IPS-15b (cell line): ENCODE measurements at regions not wholly inside any gene's neighbourhood (a gene's known extent, or its start where the extent isn't known, plus 50 kb on each side); places are given as distances from the start of the nearest gene placed in this dataset.
"Not testable (repeated sequence)": the region's sequence is repeated elsewhere in the genome, so short reads cannot be mapped to it uniquely, and the experiment has no call there.

Source experiments
- H3K27me3 ChIP-seq: one replicate; pipeline ENCODE4 v1.6.1; 2013; ENCODE audit warnings: low read length; ENCODE audit not compliant: control insufficient read depth, insufficient read depth
- H3K36me3 ChIP-seq: one replicate; pipeline ENCODE4 v1.6.1; 2013; ENCODE audit warnings: low read length; ENCODE audit not compliant: control insufficient read depth, insufficient read depth
- H3K4me1 ChIP-seq: one replicate; pipeline ENCODE4 v1.6.1; 2013; ENCODE audit warnings: mild to moderate bottlenecking, low read length; ENCODE audit not compliant: control insufficient read depth, insufficient read depth
- H3K4me3 ChIP-seq: one replicate; pipeline ENCODE4 v1.5.1; 2013; ENCODE audit warnings: low read depth, low read length
- H3K9ac ChIP-seq: one replicate; pipeline ENCODE4 v1.6.1; 2013; ENCODE audit warnings: low read depth, mild to moderate bottlenecking, low read length
- H3K9me3 ChIP-seq: one replicate; pipeline ENCODE4 v1.6.1; 2013; ENCODE audit warnings: mild to moderate bottlenecking, low read length; ENCODE audit not compliant: control insufficient read depth, insufficient read depth

DNA sequence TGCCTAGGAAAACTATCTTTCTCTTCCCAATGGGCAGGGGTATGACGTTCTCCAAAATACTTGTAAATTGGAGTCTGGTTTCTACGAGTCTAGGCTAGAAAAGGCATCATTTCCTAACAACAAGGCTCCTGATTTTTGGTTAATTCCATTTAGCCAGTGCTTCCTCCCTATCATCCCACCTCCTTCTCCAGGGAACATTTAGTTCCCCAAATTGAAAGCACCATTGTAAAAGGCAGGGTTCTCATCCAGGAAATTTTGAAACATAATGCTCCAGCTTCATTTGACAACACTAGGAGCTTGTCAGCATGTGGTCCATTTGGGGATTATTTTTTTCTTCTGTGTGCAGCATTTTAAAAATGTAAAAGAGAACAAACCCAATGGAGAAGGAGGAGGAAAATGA, 256.5 kb upstream of the GRIA1 start:
- no peaks in the 10 kb centered on the region for H3K9me3 ChIP-seq
- H3K36me3 ChIP-seq: no peaks in the 10 kb centered on the region
- no peaks in the 10 kb centered on the region for H3K27me3 ChIP-seq
- no peaks in the 10 kb centered on the region for H3K4me1 ChIP-seq
- H3K4me3 ChIP-seq: no peak overlapping the region
- no peak overlapping the region for H3K9ac ChIP-seq

- no peaks in the 10 kb centered on the region for H3K4me1 ChIP-seq
- H3K36me3 ChIP-seq: no peaks in the 10 kb centered on the region
- no peaks in the 10 kb centered on the region for H3K9me3 ChIP-seq
- no peak overlapping the region for H3K4me3 ChIP-seq
- H3K9ac ChIP-seq: no peak overlapping the region
- H3K27me3 ChIP-seq: no peaks in the 10 kb centered on the region
These were observed 254.2 kb upstream of the GRIA1 start for GRCh38 chr5:153236319-153236718.

DNA sequence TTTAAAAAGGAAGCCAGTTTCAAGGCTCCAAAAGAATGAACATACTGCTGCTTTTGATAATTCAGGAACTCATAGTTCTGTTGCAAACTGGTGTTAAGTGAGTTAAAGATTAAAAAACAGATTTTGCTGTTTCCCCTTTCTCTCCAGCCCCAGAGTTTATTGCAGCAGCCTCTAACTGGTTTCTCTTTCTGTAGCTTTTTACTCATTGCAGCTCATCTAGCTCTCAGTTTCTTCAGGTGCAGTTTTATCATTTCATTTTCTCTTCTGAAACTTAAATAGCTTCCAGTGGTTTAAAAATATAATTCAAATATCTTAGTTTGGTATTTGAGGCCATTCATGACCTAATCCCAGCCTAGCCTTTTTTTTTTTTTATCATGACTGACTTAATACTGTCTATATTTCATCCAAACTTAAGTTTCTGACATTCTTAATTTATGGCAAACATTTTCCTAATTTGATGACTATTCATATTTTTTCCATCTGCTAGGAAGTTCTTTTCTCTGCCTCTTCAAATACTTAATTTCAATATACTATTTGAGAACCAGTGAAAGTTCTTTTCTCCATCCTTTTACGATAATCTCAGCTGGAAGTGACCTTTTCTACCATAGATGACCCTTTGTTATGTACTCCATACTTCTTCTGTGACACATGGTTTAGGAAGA, 252.7 kb upstream of the GRIA1 start:
- Histone ChIP-seq H3K4me1 (no peaks in the 10 kb centered on the region), H3K4me3 (no peak overlapping the region), H3K9me3 (no peaks in the 10 kb centered on the region), H3K9ac (no peak overlapping the region), H3K36me3 (no peaks in the 10 kb centered on the region), H3K27me3 (no peaks in the 10 kb centered on the region)

DNA sequence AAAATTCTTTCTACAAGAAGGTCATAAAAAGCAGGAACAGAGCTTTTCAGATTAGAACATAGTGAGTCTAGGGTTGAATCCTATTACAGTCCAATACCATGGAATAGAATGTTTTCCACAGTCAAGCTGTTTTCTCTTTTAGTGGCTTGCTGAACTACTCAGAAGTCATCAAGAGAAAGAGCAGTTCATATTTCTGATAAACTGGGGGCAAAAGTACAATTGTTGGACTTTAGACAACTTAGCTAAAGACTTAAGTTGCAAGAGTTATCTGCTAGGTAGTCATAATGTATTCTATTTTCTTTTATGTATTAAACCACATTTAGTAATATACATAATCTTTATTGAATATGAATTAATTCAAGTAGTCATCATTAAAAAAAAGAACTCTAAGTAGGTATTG, 233.1 kb upstream of the GRIA1 start:
- no peaks in the 10 kb centered on the region for H3K36me3 ChIP-seq
- no peaks in the 10 kb centered on the region for H3K27me3 ChIP-seq
- H3K4me3 ChIP-seq: no peak overlapping the region
- no peak overlapping the region for H3K9ac ChIP-seq
- H3K9me3 ChIP-seq: no peaks in the 10 kb centered on the region
- no peaks in the 10 kb centered on the region for H3K4me1 ChIP-seq

DNA sequence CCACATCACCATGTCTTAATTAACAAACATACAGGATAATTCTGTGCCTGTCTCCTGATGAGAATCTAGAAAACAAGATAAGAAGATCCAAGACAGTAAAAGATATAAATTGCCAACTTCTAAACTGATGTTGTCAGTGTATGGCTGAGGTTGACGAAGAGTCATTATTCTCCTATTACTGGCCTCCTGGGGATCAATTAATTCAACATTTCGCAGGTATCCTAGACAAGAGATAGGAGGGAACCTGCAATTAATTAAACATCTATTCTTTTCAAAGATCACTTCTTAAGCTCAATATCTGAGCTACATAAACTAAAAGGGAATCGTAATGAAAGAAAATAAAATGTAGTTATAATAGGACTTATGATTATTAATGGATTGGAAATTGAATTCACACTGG, 232.0 kb upstream of the GRIA1 start:
- no peaks in the 10 kb centered on the region for H3K36me3 ChIP-seq
- H3K27me3 ChIP-seq: no peaks in the 10 kb centered on the region
- no peak overlapping the region for H3K9ac ChIP-seq
- H3K4me3 ChIP-seq: no peak overlapping the region
- no peaks in the 10 kb centered on the region for H3K9me3 ChIP-seq
- no peaks in the 10 kb centered on the region for H3K4me1 ChIP-seq

- Histone ChIP-seq H3K4me3 (no peak overlapping the region), H3K9me3 (no peaks in the 10 kb centered on the region), H3K9ac (no peak overlapping the region), H3K4me1 (no peaks in the 10 kb centered on the region), H3K27me3 (no peaks in the 10 kb centered on the region), H3K36me3 (no peaks in the 10 kb centered on the region)
These were observed 223.0 kb upstream of the GRIA1 start for GRCh38 chr5:153267506-153267905.

DNA sequence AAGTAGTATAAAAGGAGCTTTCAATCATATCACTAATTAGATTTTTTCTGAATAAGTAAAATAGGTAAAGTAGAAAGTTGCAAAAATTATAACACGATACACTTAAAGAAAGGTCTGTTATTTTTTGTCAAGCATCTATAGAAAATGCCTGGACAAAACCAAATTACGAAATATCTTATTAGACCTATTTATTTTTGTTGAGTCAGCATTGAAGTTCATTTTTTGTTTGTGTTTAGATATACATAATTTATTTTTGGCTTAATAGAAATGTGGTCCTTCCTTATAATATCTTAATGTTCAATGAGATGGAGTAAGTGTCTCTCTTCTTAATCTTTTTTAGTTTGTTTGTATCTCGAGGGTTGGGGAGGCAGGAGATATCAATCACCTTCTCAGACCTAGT, 214.8 kb upstream of the GRIA1 start:
- no peaks in the 10 kb centered on the region for H3K9me3 ChIP-seq
- H3K27me3 ChIP-seq: no peaks in the 10 kb centered on the region
- no peak overlapping the region for H3K4me3 ChIP-seq

DNA sequence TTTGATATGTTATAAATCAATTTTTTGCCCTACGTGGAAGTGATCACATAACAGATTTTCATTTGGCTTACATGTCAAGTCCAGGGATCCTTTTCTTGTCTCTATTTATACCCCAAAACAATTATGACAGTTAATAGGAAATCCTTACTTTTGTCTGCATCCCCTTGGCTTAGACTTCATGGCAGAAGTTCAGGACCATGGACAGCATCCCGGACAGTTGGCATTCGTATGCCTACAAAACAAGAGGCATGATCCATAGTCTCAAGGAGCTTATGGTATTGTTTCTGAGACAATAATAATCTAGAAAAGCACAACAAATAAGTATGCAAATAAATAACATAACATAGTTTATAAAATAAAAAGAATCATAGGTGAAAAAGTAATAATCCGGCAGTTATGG, 214.3 kb upstream of the GRIA1 start:
- Histone ChIP-seq H3K4me1 (no peaks in the 10 kb centered on the region), H3K27me3 (no peaks in the 10 kb centered on the region), H3K4me3 (no peak overlapping the region), H3K9ac (no peak overlapping the region), H3K9me3 (no peaks in the 10 kb centered on the region), H3K36me3 (no peaks in the 10 kb centered on the region)

More for the DNA sequence above, 214.8 kb upstream of the GRIA1 start:
- H3K9ac ChIP-seq: no peak overlapping the region
- H3K4me1 ChIP-seq: no peaks in the 10 kb centered on the region
- no peaks in the 10 kb centered on the region for H3K36me3 ChIP-seq

GRCh38 chr5:153296251-153296844, 194.1 kb upstream of the GRIA1 start:
- H3K27me3 ChIP-seq, H3K4me3 ChIP-seq, H3K9me3 ChIP-seq, H3K9ac ChIP-seq, H3K36me3 ChIP-seq, H3K4me1 ChIP-seq: not testable (repeated sequence)

DNA sequence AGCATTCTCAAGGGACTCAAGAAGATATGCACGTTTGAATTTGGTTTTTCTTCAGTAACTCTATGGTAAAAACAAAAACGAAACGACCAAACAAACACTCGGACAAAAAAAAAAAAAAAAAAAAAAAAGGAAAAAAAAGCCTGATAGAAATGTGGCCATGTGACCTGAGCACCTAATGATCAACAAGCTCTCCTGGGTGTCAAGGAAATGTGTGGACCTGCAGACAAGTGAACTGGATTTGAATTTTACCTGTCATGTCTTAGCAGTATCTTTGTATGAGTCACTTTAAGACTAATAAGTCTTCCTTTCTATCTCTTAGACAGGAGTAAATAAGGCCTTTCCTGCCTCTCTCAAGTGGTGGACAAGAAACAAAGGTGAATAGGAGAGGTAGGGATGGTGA, 190.6 kb upstream of the GRIA1 start:
- H3K27me3 ChIP-seq: no peaks in the 10 kb centered on the region
- H3K9me3 ChIP-seq: no peaks in the 10 kb centered on the region
- no peaks in the 10 kb centered on the region for H3K36me3 ChIP-seq
- no peak overlapping the region for H3K9ac ChIP-seq
- no peaks in the 10 kb centered on the region for H3K4me1 ChIP-seq
- no peak overlapping the region for H3K4me3 ChIP-seq

GRCh38 chr5:153308282-153308681, 182.2 kb upstream of the GRIA1 start:
- no peaks in the 10 kb centered on the region for H3K4me1 ChIP-seq
- H3K9ac ChIP-seq: no peak overlapping the region
- no peak overlapping the region for H3K4me3 ChIP-seq
- H3K9me3 ChIP-seq: no peaks in the 10 kb centered on the region
- no peaks in the 10 kb centered on the region for H3K27me3 ChIP-seq
- no peaks in the 10 kb centered on the region for H3K36me3 ChIP-seq

- no peaks in the 10 kb centered on the region for H3K4me1 ChIP-seq
- H3K9ac ChIP-seq: no peak overlapping the region
- no peak overlapping the region for H3K4me3 ChIP-seq
- no peaks in the 10 kb centered on the region for H3K27me3 ChIP-seq
- H3K36me3 ChIP-seq: no peaks in the 10 kb centered on the region
- H3K9me3 ChIP-seq: no peaks in the 10 kb centered on the region
These were observed 171.9 kb upstream of the GRIA1 start for GRCh38 chr5:153318556-153318955.
